ENCODE measurements at regions not wholly inside any gene's neighbourhood (a gene's known extent, or its start where the extent isn't known, plus 50 kb on each side); places are given as distances from the start of the nearest gene placed in this dataset.

- Histone ChIP-seq H2AFZ (no peak overlapping the region), H3K27ac (no peak overlapping the region), H4K20me1 (ENCODE audit: insufficient read depth, poor library complexity, severe bottlenecking) (no peaks in the 10 kb centered on the region), H3K36me3 (replicated peaks; ENCODE audit: insufficient read depth, low read depth) (no peaks in the 10 kb centered on the region), H3K4me3 (no peak overlapping the region), H3K4me2 (no peak overlapping the region), H3K79me2 (no peaks in the 10 kb centered on the region), H3K9me3 (ENCODE audit: low read depth) (no peaks in the 10 kb centered on the region), H3K27me3 (no peaks in the 10 kb centered on the region), H3K9me2 (replicated peaks; ENCODE audit: insufficient read depth) (no peaks in the 10 kb centered on the region), H3K4me1 (ENCODE audit: insufficient read depth) (peaks cover 8% of the 10 kb centered on the region)
- 46% methylated on average over 2 of the region's 2 CpGs for WGBS (ENCODE audit: low lambda C conversion rate, missing lambda C conversion rate)
- no peak for DNase-seq (ENCODE audit: low spot score)
- TF ChIP-seq CTCF (IDR thresholded peaks at IDR 0.05; ENCODE audit: poor library complexity), result no peak
- no peak for TF ChIP-seq EZH2phosphoT487 (IDR thresholded peaks at IDR 0.05; ENCODE audit: low read depth, severe bottlenecking, unreplicated experiment)
- TF ChIP-seq EZH2 (IDR thresholded peaks at IDR 0.05; ENCODE audit: borderline replicate concordance), result no peak
These were observed 79.0 kb upstream of the NKD1 start for GRCh38 chr16:50469121-50469743.

GRCh38 chr16:50468749-50469078 lies 79.5 kb upstream of the NKD1 start:
- no peaks in the 10 kb centered on the region for H3K9me2 ChIP-seq (replicated peaks; ENCODE audit: insufficient read depth)
- H3K27ac ChIP-seq, result peak overlapping the region; percentile 17
- no peak overlapping the region for H3K4me3 ChIP-seq
- DNase-seq (ENCODE audit: low spot score), result no peak
- peak overlapping the region; percentile 96 for H3K4me2 ChIP-seq
- no peak for TF ChIP-seq EZH2 (IDR thresholded peaks at IDR 0.05; ENCODE audit: borderline replicate concordance)
- no peak for TF ChIP-seq CTCF (IDR thresholded peaks at IDR 0.05; ENCODE audit: poor library complexity)
- TF ChIP-seq EZH2phosphoT487 (IDR thresholded peaks at IDR 0.05; ENCODE audit: low read depth, severe bottlenecking, unreplicated experiment), result no peak
- H3K79me2 ChIP-seq, result no peaks in the 10 kb centered on the region
- no peaks in the 10 kb centered on the region for H4K20me1 ChIP-seq (ENCODE audit: insufficient read depth, poor library complexity, severe bottlenecking)
- H2AFZ ChIP-seq, result no peak overlapping the region
- WGBS (ENCODE audit: low lambda C conversion rate, missing lambda C conversion rate), result 60% methylated on average over 7 of the region's 7 CpGs
- H3K4me1 ChIP-seq (ENCODE audit: insufficient read depth), result peaks cover 8% of the 10 kb centered on the region
- H3K36me3 ChIP-seq (replicated peaks; ENCODE audit: insufficient read depth, low read depth), result no peaks in the 10 kb centered on the region
- no peaks in the 10 kb centered on the region for H3K9me3 ChIP-seq (ENCODE audit: low read depth)
- no peaks in the 10 kb centered on the region for H3K27me3 ChIP-seq

- Histone ChIP-seq H3K36me3 (replicated peaks; ENCODE audit: insufficient read depth, low read depth) (no peaks in the 10 kb centered on the region), H3K27me3 (no peaks in the 10 kb centered on the region), H3K4me1 (ENCODE audit: insufficient read depth) (peaks cover 8% of the 10 kb centered on the region), H3K4me3 (peak overlapping the region; percentile 2), H3K9me2 (replicated peaks; ENCODE audit: insufficient read depth) (no peaks in the 10 kb centered on the region), H3K4me2 (peak overlapping the region; percentile 96), H3K27ac (peak overlapping the region; percentile 17), H2AFZ (peak overlapping the region; percentile 47), H4K20me1 (ENCODE audit: insufficient read depth, poor library complexity, severe bottlenecking) (no peaks in the 10 kb centered on the region), H3K79me2 (no peaks in the 10 kb centered on the region), H3K9me3 (ENCODE audit: low read depth) (no peaks in the 10 kb centered on the region)
- no peak for TF ChIP-seq CTCF (IDR thresholded peaks at IDR 0.05; ENCODE audit: poor library complexity)
- TF ChIP-seq EZH2 (IDR thresholded peaks at IDR 0.05; ENCODE audit: borderline replicate concordance), result no peak
- no peak for TF ChIP-seq EZH2phosphoT487 (IDR thresholded peaks at IDR 0.05; ENCODE audit: low read depth, severe bottlenecking, unreplicated experiment)
- WGBS (ENCODE audit: low lambda C conversion rate, missing lambda C conversion rate), result 10% methylated on average over 29 of the region's 68 CpGs
- peak; percentile 74 for DNase-seq (ENCODE audit: low spot score)
These were observed 80.0 kb upstream of the NKD1 start for GRCh38 chr16:50467943-50468748.

Measured in hepatocyte (in vitro differentiated cells).